AG08395 (cell line): ENCODE measurements at regions not wholly inside any gene's neighbourhood (a gene's known extent, or its start where the extent isn't known, plus 50 kb on each side); places are given as distances from the start of the nearest gene placed in this dataset.

ENCODE experiments used
- DNase-seq: peaks from one replicate; pipeline ENCODE4 v3.0.0; 2012; ENCODE audit warnings: mixed read lengths, low spot score

DNA sequence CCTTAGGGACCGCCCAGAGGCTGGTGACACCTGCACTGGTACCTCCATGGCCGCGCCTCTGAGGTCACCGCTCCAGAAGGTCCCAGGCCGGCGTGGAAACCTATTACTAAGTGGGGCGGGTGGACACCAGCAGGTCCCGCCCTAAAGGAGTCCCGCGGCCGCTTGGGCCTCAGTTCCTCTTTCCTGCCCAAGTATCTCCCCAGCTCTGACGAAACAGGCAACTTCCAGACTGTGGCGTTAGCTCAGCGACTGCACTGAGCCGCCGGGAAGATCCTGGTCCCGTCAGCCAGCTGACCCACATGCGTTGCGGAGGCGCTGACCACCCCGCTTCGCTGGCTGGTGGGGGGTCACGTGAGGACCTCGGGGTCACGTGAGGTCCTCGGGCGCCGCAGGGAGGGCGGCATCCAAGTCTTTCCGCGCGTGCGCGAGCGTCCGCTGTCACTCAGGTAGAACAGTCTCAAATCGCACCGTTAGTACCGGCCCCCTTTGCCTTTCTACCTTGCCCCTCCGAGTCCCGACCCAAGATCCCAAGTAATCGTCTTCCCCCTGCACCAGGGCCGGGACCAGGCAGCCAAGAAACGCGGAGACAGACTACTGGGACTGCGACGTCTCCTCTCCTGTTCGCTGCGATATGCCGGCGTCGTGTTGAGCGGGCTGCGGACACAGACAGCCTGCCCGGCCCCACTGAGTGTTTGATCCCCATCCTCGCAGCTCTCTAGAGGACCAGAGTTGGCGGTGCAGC is 53.7 kb upstream of the KDM4C start:
- peak; percentile 88 for DNase-seq

- DNase-seq = no peak
Observed at GRCh38 chr9:6702707-6703106, 55.1 kb upstream of the KDM4C start.

- no peak for DNase-seq
Observed at GRCh38 chr9:6696178-6696577, 50.6 kb upstream of the GLDC start.

DNA sequence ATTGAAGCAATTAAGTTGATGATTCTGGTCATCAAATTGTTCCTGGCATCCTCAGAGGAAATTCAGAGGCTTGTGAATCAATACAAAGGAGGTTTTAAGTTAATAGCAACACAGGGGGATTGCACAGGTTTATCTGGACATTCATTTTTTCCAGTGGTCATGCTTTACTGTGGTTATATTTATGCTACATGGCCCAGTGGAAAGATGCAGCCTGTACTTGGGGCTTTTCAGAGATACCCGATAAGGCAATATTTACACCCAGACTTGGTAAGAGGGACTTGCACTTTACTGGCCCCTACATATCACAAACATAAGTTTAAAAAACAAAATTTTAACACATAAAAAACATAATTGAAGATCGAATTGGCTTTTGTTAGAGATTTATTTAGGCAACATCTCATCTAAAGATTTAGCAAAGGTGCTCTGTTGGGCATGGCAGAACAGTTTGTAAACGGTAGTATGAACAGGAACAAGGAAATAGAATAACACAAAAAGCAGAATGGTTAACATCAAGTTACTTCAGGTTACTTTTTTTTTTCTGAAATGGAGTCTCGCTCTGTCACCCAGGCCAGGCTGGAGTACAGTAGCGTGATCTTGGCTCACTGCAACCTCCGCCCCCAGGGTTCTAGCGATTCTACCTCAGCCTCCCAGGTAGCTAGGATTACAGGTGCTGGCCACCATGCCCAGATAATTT is 49.7 kb upstream of the GLDC start:
- no peak for DNase-seq
